ENCODE measurements at regions not wholly inside any gene's neighbourhood (a gene's known extent, or its start where the extent isn't known, plus 50 kb on each side); places are given as distances from the start of the nearest gene placed in this dataset.

- TF ChIP-seq, protein P1, sequence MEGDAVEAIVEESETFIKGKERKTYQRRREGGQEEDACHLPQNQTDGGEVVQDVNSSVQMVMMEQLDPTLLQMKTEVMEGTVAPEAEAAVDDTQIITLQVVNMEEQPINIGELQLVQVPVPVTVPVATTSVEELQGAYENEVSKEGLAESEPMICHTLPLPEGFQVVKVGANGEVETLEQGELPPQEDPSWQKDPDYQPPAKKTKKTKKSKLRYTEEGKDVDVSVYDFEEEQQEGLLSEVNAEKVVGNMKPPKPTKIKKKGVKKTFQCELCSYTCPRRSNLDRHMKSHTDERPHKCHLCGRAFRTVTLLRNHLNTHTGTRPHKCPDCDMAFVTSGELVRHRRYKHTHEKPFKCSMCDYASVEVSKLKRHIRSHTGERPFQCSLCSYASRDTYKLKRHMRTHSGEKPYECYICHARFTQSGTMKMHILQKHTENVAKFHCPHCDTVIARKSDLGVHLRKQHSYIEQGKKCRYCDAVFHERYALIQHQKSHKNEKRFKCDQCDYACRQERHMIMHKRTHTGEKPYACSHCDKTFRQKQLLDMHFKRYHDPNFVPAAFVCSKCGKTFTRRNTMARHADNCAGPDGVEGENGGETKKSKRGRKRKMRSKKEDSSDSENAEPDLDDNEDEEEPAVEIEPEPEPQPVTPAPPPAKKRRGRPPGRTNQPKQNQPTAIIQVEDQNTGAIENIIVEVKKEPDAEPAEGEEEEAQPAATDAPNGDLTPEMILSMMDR (IDR thresholded peaks at IDR 0.05; ENCODE audit: insufficient read depth, low read length) = no peak
- TF ChIP-seq POLR2AphosphoS5 (IDR thresholded peaks at IDR 0.05; ENCODE audit: low read depth) = no peak
- no peak for TF ChIP-seq GABPA (IDR thresholded peaks at IDR 0.05; ENCODE audit: low read depth)
These were observed 106.8 kb downstream of the TSN start for GRCh38 chr2:121862286-121862685.

All from HL-60 (cell line).